Tibial nerve (tissue), 4 donors: ENCODE measurements at regions not wholly inside any gene's neighbourhood (a gene's known extent, or its start where the extent isn't known, plus 50 kb on each side); places are given as distances from the start of the nearest gene placed in this dataset.

Source experiments
- DNase-seq, 2 donors: peaks; one replicate each; pipeline ENCODE4 v3.0.0-alpha.2; 2019; ENCODE audit warnings: low spot score in 2 of 2
- H3K27ac ChIP-seq, 4 donors: fragments of 200-600 bp; sonication (generic) in 3 of 4; one replicate each; pipeline ENCODE4 v1.5.1; 2017 to 2019; ENCODE audit warnings: mild to moderate bottlenecking in 1 of 4
- H3K27me3 ChIP-seq, 2 donors: fragments of 200-600 bp; sonication (generic) in 1 of 2; one replicate each; pipeline versions ENCODE4 v1.5.1 to v1.6.0; 2017 to 2019
- H3K36me3 ChIP-seq, 3 donors: fragments of 200-600 bp; sonication (generic); one replicate each; pipeline ENCODE4 v1.5.1; 2018 to 2019
- H3K4me1 ChIP-seq, 4 donors: fragments of 200-600 bp; sonication (generic) in 3 of 4; one replicate each; pipeline ENCODE4 v1.5.1; 2017 to 2019
- H3K4me3 ChIP-seq, 4 donors: fragments of 200-600 bp; sonication (generic) in 3 of 4; one replicate each; pipeline ENCODE4 v1.5.1; 2017 to 2019; ENCODE audit warnings: mild to moderate bottlenecking in 1 of 4, moderate library complexity in 1 of 4
- H3K9me3 ChIP-seq, 4 donors: fragments of 200-600 bp; sonication (generic) in 3 of 4; one replicate each; pipeline ENCODE4 v1.5.1; 2017 to 2019
- CTCF ChIP-seq, 5 experiments: fragments of 200-600 bp in 3 of 5; fragments of 450-650 bp in 2 of 5; sonication (generic) in 3 of 5; IDR thresholded peaks; one replicate each; pipeline ENCODE4 v1.5.1; 2016 to 2019; ENCODE audit warnings: antibody characterized with exemption in 5 of 5, mild to moderate bottlenecking in 3 of 5, moderate library complexity in 2 of 5
- EP300 ChIP-seq, 2 donors: sonication (generic); formaldehyde crosslinking; IDR thresholded peaks; one replicate each; pipeline ENCODE4 v1.6.1; 2017; ENCODE audit warnings: antibody characterized with exemption in 2 of 2, mild to moderate bottlenecking in 1 of 2
- POLR2A ChIP-seq, 2 donors: fragments of 450-650 bp; IDR thresholded peaks; one replicate each; pipeline ENCODE4 v1.6.1; 2017; ENCODE audit warnings: antibody characterized with exemption in 2 of 2, mild to moderate bottlenecking in 2 of 2, moderate library complexity in 2 of 2
- WGBS, 2 donors: methylation state at CpG; one replicate each; pipeline ENCODE4 v1.1.5; 2018; 5-methylcytosine and 5-hydroxymethylcytosine counted together

- Histone ChIP-seq H3K27me3 (no peaks in the 10 kb centered on the region), H3K36me3 (no peaks in the 10 kb centered on the region), H3K27ac (no peak overlapping the region), H3K4me3 (no peak overlapping the region), H3K4me1 (no peaks in the 10 kb centered on the region), H3K9me3 (no peaks in the 10 kb centered on the region)
- DNase-seq: no peak
- TF ChIP-seq POLR2A (IDR thresholded peaks at IDR 0.05) (no peak), CTCF (IDR thresholded peaks at IDR 0.05) (no peak)
Measured at GRCh38 chr14:85359505-85359904, 170.4 kb upstream of the FLRT2 start.

- WGBS, 2 donors: 47 to 49% methylated on average over 2 of the region's 2 CpGs
- H3K4me1 ChIP-seq: peaks cover 0 to 6% (median 0%) of the 10 kb centered on the region in 4 donors
- DNase-seq: no peak
Measured at GRCh38 chr14:85363358-85363757, 166.6 kb upstream of the FLRT2 start.

GRCh38 chr14:85366226-85366625 lies 163.7 kb upstream of the FLRT2 start:
- 77 to 80% methylated on average over 4 of the region's 4 CpGs for WGBS, 2 donors
- Histone ChIP-seq H3K4me1 (peaks cover 0 to 6% (median 0%) of the 10 kb centered on the region in 4 donors), H3K9me3 (peaks cover 0 to 10% (median 0%) of the 10 kb centered on the region in 4 donors), H3K36me3 (no peaks in the 10 kb centered on the region), H3K27ac (no peak overlapping the region), H3K4me3 (no peak overlapping the region), H3K27me3 (no peaks in the 10 kb centered on the region)
- DNase-seq: no peak
- TF ChIP-seq EP300 (IDR thresholded peaks at IDR 0.05): no peak
- no peak for TF ChIP-seq CTCF (IDR thresholded peaks at IDR 0.05)
- no peak for TF ChIP-seq POLR2A (IDR thresholded peaks at IDR 0.05)

More at GRCh38 chr14:85363358-85363757, 166.6 kb upstream of the FLRT2 start:
- TF ChIP-seq POLR2A (IDR thresholded peaks at IDR 0.05) (no peak), CTCF (IDR thresholded peaks at IDR 0.05) (no peak), EP300 (IDR thresholded peaks at IDR 0.05) (no peak)
- H3K36me3 ChIP-seq: no peaks in the 10 kb centered on the region
- no peaks in the 10 kb centered on the region for H3K27me3 ChIP-seq
- no peak overlapping the region for H3K27ac ChIP-seq
- no peak overlapping the region for H3K4me3 ChIP-seq
- no peaks in the 10 kb centered on the region for H3K9me3 ChIP-seq

GRCh38 chr14:85380881-85381280 lies 149.1 kb upstream of the FLRT2 start:
- Histone ChIP-seq H3K9me3 (no peaks in the 10 kb centered on the region), H3K27ac (no peak overlapping the region), H3K4me3 (no peak overlapping the region), H3K27me3 (no peaks in the 10 kb centered on the region), H3K36me3 (no peaks in the 10 kb centered on the region), H3K4me1 (no peaks in the 10 kb centered on the region)
- 40 to 46% methylated on average over 8 of the region's 8 CpGs for WGBS, 2 donors
- no peak for TF ChIP-seq POLR2A (IDR thresholded peaks at IDR 0.05)
- no peak for TF ChIP-seq CTCF (IDR thresholded peaks at IDR 0.05)
- no peak for TF ChIP-seq EP300 (IDR thresholded peaks at IDR 0.05)
- DNase-seq: no peak

DNA sequence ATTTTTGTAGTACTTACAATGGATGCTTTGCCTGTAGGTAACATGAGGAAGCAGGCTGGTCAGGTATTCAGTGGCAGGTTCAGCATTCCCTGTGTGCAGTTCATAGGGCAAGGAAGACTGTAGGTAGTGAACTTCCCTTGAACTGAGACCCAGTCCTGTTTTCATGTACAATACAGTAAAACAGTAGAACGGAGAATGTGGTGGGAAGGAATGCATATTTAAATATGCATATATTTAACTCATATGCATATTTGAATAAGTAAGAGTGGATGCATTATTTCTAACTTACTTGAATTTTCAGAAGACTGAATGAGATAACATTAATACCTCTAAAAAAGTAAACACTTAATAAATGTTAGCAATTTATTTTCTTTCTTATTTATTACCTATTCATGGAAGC lies 147.6 kb upstream of the FLRT2 start:
- DNase-seq: no peak
- no peak for TF ChIP-seq EP300 (IDR thresholded peaks at IDR 0.05)
- TF ChIP-seq POLR2A (IDR thresholded peaks at IDR 0.05): no peak
- TF ChIP-seq CTCF (IDR thresholded peaks at IDR 0.05): no peak
- no peaks in the 10 kb centered on the region for H3K27me3 ChIP-seq
- no peak overlapping the region for H3K4me3 ChIP-seq
- H3K27ac ChIP-seq: no peak overlapping the region
- H3K36me3 ChIP-seq: no peaks in the 10 kb centered on the region
- H3K4me1 ChIP-seq: no peaks in the 10 kb centered on the region
- 66 to 83% methylated on average over 1 of the region's 1 CpG for whole genome bisulfite sequencing, 2 donors
- no peaks in the 10 kb centered on the region for H3K9me3 ChIP-seq
